GM19372 (cell line): ENCODE measurements at regions not wholly inside any gene's neighbourhood (a gene's known extent, or its start where the extent isn't known, plus 50 kb on each side); places are given as distances from the start of the nearest gene placed in this dataset.
"Not testable (repeated sequence)": the region's sequence is repeated elsewhere in the genome, so short reads cannot be mapped to it uniquely, and the experiment has no call there.

Experiments
- ATAC-seq: cut with Tn5 transposase; IDR thresholded peaks from one replicate; pipeline ENCODE4 v1.9.1; 2021; ENCODE audit warnings: mild to moderate bottlenecking, low read depth, moderate library complexity; ENCODE audit not compliant: unreplicated experiment

- ATAC-seq: no peak
Observed at GRCh38 chr11:96681019-96681716, 291.4 kb downstream of the JRKL start.

GRCh38 chr11:96694338-96694737 is 304.5 kb downstream of the JRKL start:
- no peak for ATAC-seq

GRCh38 chr11:96696731-96697130 is 306.9 kb downstream of the JRKL start:
- ATAC-seq: no peak

GRCh38 chr11:96697466-96697865 is 307.7 kb downstream of the JRKL start:
- ATAC-seq: no peak

GRCh38 chr11:96704847-96705246 is 315.0 kb downstream of the JRKL start:
- no peak for ATAC-seq

GRCh38 chr11:96706761-96707160 is 316.9 kb downstream of the JRKL start:
- no peak for ATAC-seq

- no peak for ATAC-seq
Observed at GRCh38 chr11:96707273-96707672, 317.5 kb downstream of the JRKL start.

GRCh38 chr11:96708219-96708878 is 318.5 kb downstream of the JRKL start:
- no peak for ATAC-seq

GRCh38 chr11:96713301-96713700 is 323.5 kb downstream of the JRKL start:
- no peak for ATAC-seq

GRCh38 chr11:96714689-96715088 is 324.9 kb downstream of the JRKL start:
- no peak for ATAC-seq

- ATAC-seq: no peak
Observed at GRCh38 chr11:96715208-96715607, 325.4 kb downstream of the JRKL start.

- ATAC-seq: no peak
Observed at GRCh38 chr11:96736601-96737000, 346.8 kb downstream of the JRKL start.

GRCh38 chr11:96738311-96738710 is 348.5 kb downstream of the JRKL start:
- ATAC-seq: no peak

- no peak for ATAC-seq
Observed at GRCh38 chr11:96741068-96741467, 351.3 kb downstream of the JRKL start.

GRCh38 chr11:96744697-96745096 is 354.9 kb downstream of the JRKL start:
- ATAC-seq: no peak

- no peak for ATAC-seq
Observed at GRCh38 chr11:96748639-96749370, 359.0 kb downstream of the JRKL start.

GRCh38 chr11:96751807-96752206 is 362.0 kb downstream of the JRKL start:
- ATAC-seq: not testable (repeated sequence)

- no peak for ATAC-seq
Observed at GRCh38 chr11:96752221-96752620, 362.4 kb downstream of the JRKL start.

GRCh38 chr11:96753997-96754396 is 364.2 kb downstream of the JRKL start:
- no peak for ATAC-seq

GRCh38 chr11:96755209-96755608 is 365.4 kb downstream of the JRKL start:
- ATAC-seq: no peak

- ATAC-seq: no peak
Observed at GRCh38 chr11:96755752-96756151, 365.9 kb downstream of the JRKL start.

- ATAC-seq: no peak
Observed at GRCh38 chr11:96758957-96759356, 369.1 kb downstream of the JRKL start.
